Stomach (tissue), 4 donors: ENCODE measurements at regions not wholly inside any gene's neighbourhood (a gene's known extent, or its start where the extent isn't known, plus 50 kb on each side); places are given as distances from the start of the nearest gene placed in this dataset.

ENCODE experiments used
- POLR2A ChIP-seq, 4 donors: fragments of 450-650 bp; IDR thresholded peaks; one replicate each; pipeline ENCODE4 v1.6.1; 2016; ENCODE audit warnings: antibody characterized with exemption in 4 of 4, control low read depth in 2 of 4, mild to moderate bottlenecking in 1 of 4, moderate library complexity in 1 of 4
- POLR2AphosphoS5 ChIP-seq, 3 donors: sonication (generic); formaldehyde crosslinking; IDR thresholded peaks; one replicate each; pipeline ENCODE4 v1.6.1; 2016; ENCODE audit warnings: antibody characterized with exemption in 3 of 3
- TF ChIP-seq, protein P1 (sequence below), 7 experiments: fragments of 450-650 bp in 4 of 7; fragments of 200-600 bp in 3 of 7; sonication (generic) in 3 of 7; IDR thresholded peaks; one replicate each; pipeline ENCODE4 v1.5.1; 2016 to 2019; ENCODE audit warnings: antibody characterized with exemption in 7 of 7, control low read depth in 2 of 7, mild to moderate bottlenecking in 1 of 7

DNA sequence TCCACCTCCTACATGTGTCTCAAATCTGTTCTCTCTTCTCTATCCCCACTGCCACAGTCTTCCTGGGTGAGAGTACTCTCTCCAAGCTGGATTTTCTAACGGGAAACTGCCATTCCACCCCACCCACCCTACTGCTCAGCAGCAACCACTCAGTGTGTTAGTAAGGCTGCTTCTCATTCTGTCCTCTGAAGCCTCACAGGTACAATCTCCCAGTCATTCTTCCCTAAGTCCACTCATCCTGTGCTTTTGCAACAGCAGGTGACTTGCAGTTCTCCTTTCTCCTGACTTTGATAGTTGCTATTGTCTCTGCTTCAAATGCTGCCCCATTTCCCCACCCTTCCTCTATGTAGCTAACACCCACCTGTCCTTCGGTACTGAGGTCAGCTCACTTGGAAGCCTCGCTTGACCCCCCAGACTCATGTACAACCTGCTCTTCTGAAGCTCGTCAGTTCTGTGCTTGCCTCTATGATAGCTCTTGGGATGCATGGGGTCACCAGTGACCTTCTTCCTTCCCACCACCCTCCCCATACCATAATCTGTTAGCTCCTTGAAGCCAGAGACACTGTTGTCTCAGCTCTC is 188.9 kb downstream of the RRAGC start:
- TF ChIP-seq, protein P1, sequence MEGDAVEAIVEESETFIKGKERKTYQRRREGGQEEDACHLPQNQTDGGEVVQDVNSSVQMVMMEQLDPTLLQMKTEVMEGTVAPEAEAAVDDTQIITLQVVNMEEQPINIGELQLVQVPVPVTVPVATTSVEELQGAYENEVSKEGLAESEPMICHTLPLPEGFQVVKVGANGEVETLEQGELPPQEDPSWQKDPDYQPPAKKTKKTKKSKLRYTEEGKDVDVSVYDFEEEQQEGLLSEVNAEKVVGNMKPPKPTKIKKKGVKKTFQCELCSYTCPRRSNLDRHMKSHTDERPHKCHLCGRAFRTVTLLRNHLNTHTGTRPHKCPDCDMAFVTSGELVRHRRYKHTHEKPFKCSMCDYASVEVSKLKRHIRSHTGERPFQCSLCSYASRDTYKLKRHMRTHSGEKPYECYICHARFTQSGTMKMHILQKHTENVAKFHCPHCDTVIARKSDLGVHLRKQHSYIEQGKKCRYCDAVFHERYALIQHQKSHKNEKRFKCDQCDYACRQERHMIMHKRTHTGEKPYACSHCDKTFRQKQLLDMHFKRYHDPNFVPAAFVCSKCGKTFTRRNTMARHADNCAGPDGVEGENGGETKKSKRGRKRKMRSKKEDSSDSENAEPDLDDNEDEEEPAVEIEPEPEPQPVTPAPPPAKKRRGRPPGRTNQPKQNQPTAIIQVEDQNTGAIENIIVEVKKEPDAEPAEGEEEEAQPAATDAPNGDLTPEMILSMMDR (IDR thresholded peaks at IDR 0.05) = no peak
- no peak for TF ChIP-seq POLR2A (IDR thresholded peaks at IDR 0.05)
- no peak for TF ChIP-seq POLR2AphosphoS5 (IDR thresholded peaks at IDR 0.05)
